Mucosa of stomach (tissue), 1 donor: ENCODE measurements at regions not wholly inside any gene's neighbourhood (a gene's known extent, or its start where the extent isn't known, plus 50 kb on each side); places are given as distances from the start of the nearest gene placed in this dataset.

Experiments used
- H3K27me3 ChIP-seq: one replicate; pipeline ENCODE4 v1.7.0; 2013; ENCODE audit warnings: mild to moderate bottlenecking, low read length; ENCODE audit not compliant: control insufficient read depth, insufficient read depth
- H3K36me3 ChIP-seq: one replicate; pipeline ENCODE4 v1.7.0; 2013; ENCODE audit warnings: low read length; ENCODE audit not compliant: control insufficient read depth, insufficient read depth
- H3K4me1 ChIP-seq: one replicate; pipeline ENCODE4 v1.7.0; 2013; ENCODE audit warnings: mild to moderate bottlenecking, low read length; ENCODE audit not compliant: control insufficient read depth, insufficient read depth
- H3K4me3 ChIP-seq: one replicate; pipeline ENCODE4 v1.7.0; 2013; ENCODE audit warnings: low read length
- H3K9ac ChIP-seq: one replicate; pipeline ENCODE4 v1.7.0; 2013; ENCODE audit warnings: mild to moderate bottlenecking, low read length, moderate library complexity
- H3K9me3 ChIP-seq: one replicate; pipeline ENCODE4 v1.7.0; 2013; ENCODE audit warnings: mild to moderate bottlenecking, low read length, moderate library complexity; ENCODE audit not compliant: control insufficient read depth
- donor health status: Pancreatic carcinoma.

- H3K4me3 ChIP-seq = no peak overlapping the region
- H3K9ac ChIP-seq = no peak overlapping the region
- no peaks in the 10 kb centered on the region for H3K4me1 ChIP-seq
- no peaks in the 10 kb centered on the region for H3K9me3 ChIP-seq
- H3K27me3 ChIP-seq = no peaks in the 10 kb centered on the region
- no peaks in the 10 kb centered on the region for H3K36me3 ChIP-seq
These were observed 212.8 kb upstream of the ATP10B start for GRCh38 chr5:161064781-161065180.

GRCh38 chr5:161064297-161064696 lies 212.3 kb upstream of the ATP10B start:
- Histone ChIP-seq H3K9me3 (no peaks in the 10 kb centered on the region), H3K4me3 (no peak overlapping the region), H3K36me3 (no peaks in the 10 kb centered on the region), H3K27me3 (no peaks in the 10 kb centered on the region), H3K4me1 (no peaks in the 10 kb centered on the region), H3K9ac (no peak overlapping the region)

GRCh38 chr5:161058781-161059180 lies 206.8 kb upstream of the ATP10B start:
- H3K9me3 ChIP-seq = no peaks in the 10 kb centered on the region
- H3K4me3 ChIP-seq = no peak overlapping the region
- no peak overlapping the region for H3K9ac ChIP-seq
- H3K4me1 ChIP-seq = no peaks in the 10 kb centered on the region
- H3K36me3 ChIP-seq = no peaks in the 10 kb centered on the region
- H3K27me3 ChIP-seq = no peaks in the 10 kb centered on the region

- no peak overlapping the region for H3K4me3 ChIP-seq
- no peaks in the 10 kb centered on the region for H3K36me3 ChIP-seq
- no peaks in the 10 kb centered on the region for H3K4me1 ChIP-seq
- no peaks in the 10 kb centered on the region for H3K9me3 ChIP-seq
- H3K27me3 ChIP-seq = no peaks in the 10 kb centered on the region
- no peak overlapping the region for H3K9ac ChIP-seq
These were observed 200.0 kb upstream of the ATP10B start for GRCh38 chr5:161051920-161052500.

GRCh38 chr5:161047024-161047423 lies 195.0 kb upstream of the ATP10B start:
- Histone ChIP-seq H3K36me3 (no peaks in the 10 kb centered on the region), H3K4me1 (no peaks in the 10 kb centered on the region), H3K9ac (no peak overlapping the region), H3K4me3 (no peak overlapping the region), H3K9me3 (no peaks in the 10 kb centered on the region), H3K27me3 (no peaks in the 10 kb centered on the region)

- Histone ChIP-seq H3K4me3 (no peak overlapping the region), H3K27me3 (no peaks in the 10 kb centered on the region)
These were observed 190.9 kb upstream of the ATP10B start for GRCh38 chr5:161042862-161043261.

GRCh38 chr5:161042443-161042842 lies 190.4 kb upstream of the ATP10B start:
- no peaks in the 10 kb centered on the region for H3K36me3 ChIP-seq
- no peak overlapping the region for H3K4me3 ChIP-seq
- H3K27me3 ChIP-seq = no peaks in the 10 kb centered on the region
- H3K4me1 ChIP-seq = no peaks in the 10 kb centered on the region
- H3K9me3 ChIP-seq = no peaks in the 10 kb centered on the region
- H3K9ac ChIP-seq = no peak overlapping the region

More at GRCh38 chr5:161042862-161043261, 190.9 kb upstream of the ATP10B start:
- Histone ChIP-seq H3K9ac (no peak overlapping the region), H3K9me3 (no peaks in the 10 kb centered on the region), H3K4me1 (no peaks in the 10 kb centered on the region), H3K36me3 (no peaks in the 10 kb centered on the region)

GRCh38 chr5:161040818-161041217 lies 188.8 kb upstream of the ATP10B start:
- no peaks in the 10 kb centered on the region for H3K9me3 ChIP-seq
- H3K4me1 ChIP-seq = no peaks in the 10 kb centered on the region
- H3K27me3 ChIP-seq = no peaks in the 10 kb centered on the region
- H3K36me3 ChIP-seq = no peaks in the 10 kb centered on the region
- H3K4me3 ChIP-seq = no peak overlapping the region
- no peak overlapping the region for H3K9ac ChIP-seq

GRCh38 chr5:161036296-161036695 lies 184.3 kb upstream of the ATP10B start:
- Histone ChIP-seq H3K27me3 (no peaks in the 10 kb centered on the region), H3K4me1 (no peaks in the 10 kb centered on the region), H3K36me3 (no peaks in the 10 kb centered on the region), H3K9me3 (no peaks in the 10 kb centered on the region), H3K4me3 (no peak overlapping the region), H3K9ac (no peak overlapping the region)

- H3K27me3 ChIP-seq = no peaks in the 10 kb centered on the region
- no peaks in the 10 kb centered on the region for H3K36me3 ChIP-seq
- H3K4me3 ChIP-seq = no peak overlapping the region
- H3K9ac ChIP-seq = no peak overlapping the region
- H3K4me1 ChIP-seq = no peaks in the 10 kb centered on the region
- no peaks in the 10 kb centered on the region for H3K9me3 ChIP-seq
These were observed 182.4 kb upstream of the ATP10B start for GRCh38 chr5:161034451-161034850.

- Histone ChIP-seq H3K27me3 (no peaks in the 10 kb centered on the region), H3K4me1 (no peaks in the 10 kb centered on the region), H3K9me3 (no peaks in the 10 kb centered on the region), H3K9ac (no peak overlapping the region), H3K4me3 (no peak overlapping the region), H3K36me3 (no peaks in the 10 kb centered on the region)
These were observed 178.2 kb upstream of the ATP10B start for GRCh38 chr5:161030229-161030628.

- Histone ChIP-seq H3K9me3 (no peaks in the 10 kb centered on the region), H3K9ac (no peak overlapping the region)
These were observed 175.8 kb upstream of the ATP10B start for GRCh38 chr5:161027763-161028162.

GRCh38 chr5:161023551-161023950 lies 171.5 kb upstream of the ATP10B start:
- Histone ChIP-seq H3K4me3 (no peak overlapping the region), H3K9ac (no peak overlapping the region), H3K9me3 (no peaks in the 10 kb centered on the region), H3K4me1 (no peaks in the 10 kb centered on the region), H3K36me3 (no peaks in the 10 kb centered on the region), H3K27me3 (no peaks in the 10 kb centered on the region)

More at GRCh38 chr5:161027763-161028162, 175.8 kb upstream of the ATP10B start:
- H3K36me3 ChIP-seq = no peaks in the 10 kb centered on the region
- H3K4me1 ChIP-seq = no peaks in the 10 kb centered on the region
- no peak overlapping the region for H3K4me3 ChIP-seq
- no peaks in the 10 kb centered on the region for H3K27me3 ChIP-seq
